Hepatocyte (in vitro differentiated cells): ENCODE measurements at regions not wholly inside any gene's neighbourhood (a gene's known extent, or its start where the extent isn't known, plus 50 kb on each side); places are given as distances from the start of the nearest gene placed in this dataset.

Experiments
- DNase-seq: peaks from one replicate; pipeline ENCODE4 v3.0.0-alpha.2; 2016; ENCODE audit warnings: low spot score
- H2AFZ ChIP-seq: fragments of 200-600 bp; sonication (generic); 2 replicates; pipeline ENCODE4 v1.6.0; 2016; ENCODE audit warnings: antibody characterized with exemption, mild to moderate bottlenecking
- H3K27ac ChIP-seq: fragments of 200-600 bp; sonication (generic); 2 replicates; pipeline ENCODE4 v1.5.1; 2016; ENCODE audit warnings: mild to moderate bottlenecking
- H3K27me3 ChIP-seq: fragments of 200-600 bp; sonication (generic); 2 replicates; pipeline ENCODE4 v1.6.1; 2016
- H3K36me3 ChIP-seq: fragments of 200-600 bp; sonication (generic); replicated peaks from 2 replicates; pipeline ENCODE4 v1.5.1; 2016; ENCODE audit warnings: low read depth; ENCODE audit not compliant: insufficient read depth
- H3K4me1 ChIP-seq: fragments of 200-600 bp; sonication (generic); 2 replicates; pipeline ENCODE4 v1.5.1; 2016; ENCODE audit warnings: mild to moderate bottlenecking, moderate library complexity; ENCODE audit not compliant: insufficient read depth
- H3K4me2 ChIP-seq: fragments of 200-600 bp; sonication (generic); 2 replicates; pipeline ENCODE4 v1.6.0; 2016
- H3K4me3 ChIP-seq: fragments of 200-600 bp; sonication (generic); 2 replicates; pipeline ENCODE4 v1.5.1; 2016; ENCODE audit warnings: mild to moderate bottlenecking
- H3K79me2 ChIP-seq: fragments of 200-600 bp; sonication (generic); 2 replicates; pipeline ENCODE4 v1.6.0; 2017; ENCODE audit warnings: mild to moderate bottlenecking
- H3K9me2 ChIP-seq: fragments of 200-600 bp; sonication (generic); replicated peaks from 2 replicates; pipeline ENCODE4 v1.6.0; 2017; ENCODE audit warnings: mild to moderate bottlenecking; ENCODE audit not compliant: insufficient read depth
- H3K9me3 ChIP-seq: fragments of 200-600 bp; sonication (generic); 2 replicates; pipeline ENCODE4 v1.5.1; 2016; ENCODE audit warnings: low read depth, mild to moderate bottlenecking
- H4K20me1 ChIP-seq: fragments of 200-600 bp; sonication (generic); 2 replicates; pipeline ENCODE4 v1.6.0; 2016; ENCODE audit warnings: mild to moderate bottlenecking; ENCODE audit not compliant: insufficient read depth, poor library complexity, severe bottlenecking
- EZH2 ChIP-seq: fragments of 200-600 bp; sonication (generic); IDR thresholded peaks from 2 replicates; pipeline ENCODE4 v1.6.1; 2016; ENCODE audit warnings: antibody characterized with exemption, mild to moderate bottlenecking, borderline replicate concordance
- EZH2phosphoT487 ChIP-seq: fragments of 200-600 bp; sonication (generic); IDR thresholded peaks from one replicate; pipeline ENCODE4 v1.6.1; 2018; ENCODE audit warnings: antibody characterized with exemption, mild to moderate bottlenecking, low read depth, moderate library complexity; ENCODE audit not compliant: unreplicated experiment, severe bottlenecking
- WGBS: methylation state at CpG from one replicate; pipeline ENCODE4 v1.1.6; 2016; ENCODE audit warnings: low lambda C conversion rate; ENCODE audit errors: missing lambda C conversion rate; 5-methylcytosine and 5-hydroxymethylcytosine counted together
- TF ChIP-seq, protein P1 (sequence below): fragments of 200-600 bp; sonication (generic); IDR thresholded peaks from 2 replicates; pipeline ENCODE4 v1.5.1; 2016; ENCODE audit warnings: antibody characterized with exemption, mild to moderate bottlenecking; ENCODE audit not compliant: poor library complexity

DNA sequence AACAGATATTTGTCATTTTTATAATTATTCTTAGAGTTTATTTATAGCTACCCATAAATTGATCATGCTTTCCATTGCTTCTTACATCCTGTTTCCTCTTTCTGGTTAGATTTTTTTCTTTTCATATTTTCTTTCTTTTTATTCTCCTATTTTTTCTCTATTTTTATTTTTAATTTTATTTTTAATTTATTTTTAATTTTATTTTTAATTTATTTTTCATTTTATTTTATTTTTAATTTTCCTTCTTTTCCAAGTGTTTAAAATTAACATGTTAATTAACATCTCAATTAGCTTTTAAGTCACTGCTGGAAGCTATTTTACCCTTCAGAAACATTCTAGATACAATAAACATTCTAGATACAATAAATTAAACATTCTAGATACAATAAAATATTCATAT is 269.6 kb downstream of the B3GLCT start:
- Histone ChIP-seq H3K4me1 (no peaks in the 10 kb centered on the region), H3K27me3 (no peaks in the 10 kb centered on the region), H2AFZ (no peak overlapping the region), H3K27ac (no peak overlapping the region), H3K9me3 (no peaks in the 10 kb centered on the region), H3K4me3 (no peak overlapping the region), H3K36me3 (no peaks in the 10 kb centered on the region), H3K9me2 (no peaks in the 10 kb centered on the region), H3K79me2 (no peaks in the 10 kb centered on the region), H3K4me2 (no peak overlapping the region), H4K20me1 (no peaks in the 10 kb centered on the region)
- no peak for DNase-seq
- TF ChIP-seq EZH2: no peak

- H3K27me3 ChIP-seq: no peaks in the 10 kb centered on the region
- peak; percentile 20 for DNase-seq
- no peaks in the 10 kb centered on the region for H3K79me2 ChIP-seq
- no peaks in the 10 kb centered on the region for H4K20me1 ChIP-seq
- peak overlapping the region; percentile 16 for H3K4me2 ChIP-seq
- WGBS: 26% methylated on average over 6 of the region's 6 CpGs
- no peak overlapping the region for H3K4me3 ChIP-seq
- H3K9me3 ChIP-seq: no peaks in the 10 kb centered on the region
- no peaks in the 10 kb centered on the region for H3K36me3 ChIP-seq
- H2AFZ ChIP-seq: no peak overlapping the region
- no peak overlapping the region for H3K27ac ChIP-seq
- no peak for TF ChIP-seq EZH2
- TF ChIP-seq, protein P1, sequence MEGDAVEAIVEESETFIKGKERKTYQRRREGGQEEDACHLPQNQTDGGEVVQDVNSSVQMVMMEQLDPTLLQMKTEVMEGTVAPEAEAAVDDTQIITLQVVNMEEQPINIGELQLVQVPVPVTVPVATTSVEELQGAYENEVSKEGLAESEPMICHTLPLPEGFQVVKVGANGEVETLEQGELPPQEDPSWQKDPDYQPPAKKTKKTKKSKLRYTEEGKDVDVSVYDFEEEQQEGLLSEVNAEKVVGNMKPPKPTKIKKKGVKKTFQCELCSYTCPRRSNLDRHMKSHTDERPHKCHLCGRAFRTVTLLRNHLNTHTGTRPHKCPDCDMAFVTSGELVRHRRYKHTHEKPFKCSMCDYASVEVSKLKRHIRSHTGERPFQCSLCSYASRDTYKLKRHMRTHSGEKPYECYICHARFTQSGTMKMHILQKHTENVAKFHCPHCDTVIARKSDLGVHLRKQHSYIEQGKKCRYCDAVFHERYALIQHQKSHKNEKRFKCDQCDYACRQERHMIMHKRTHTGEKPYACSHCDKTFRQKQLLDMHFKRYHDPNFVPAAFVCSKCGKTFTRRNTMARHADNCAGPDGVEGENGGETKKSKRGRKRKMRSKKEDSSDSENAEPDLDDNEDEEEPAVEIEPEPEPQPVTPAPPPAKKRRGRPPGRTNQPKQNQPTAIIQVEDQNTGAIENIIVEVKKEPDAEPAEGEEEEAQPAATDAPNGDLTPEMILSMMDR: no peak
- no peaks in the 10 kb centered on the region for H3K9me2 ChIP-seq
- H3K4me1 ChIP-seq: no peaks in the 10 kb centered on the region
Measured at GRCh38 chr13:31476266-31476665, 263.1 kb upstream of the RXFP2 start.

DNA sequence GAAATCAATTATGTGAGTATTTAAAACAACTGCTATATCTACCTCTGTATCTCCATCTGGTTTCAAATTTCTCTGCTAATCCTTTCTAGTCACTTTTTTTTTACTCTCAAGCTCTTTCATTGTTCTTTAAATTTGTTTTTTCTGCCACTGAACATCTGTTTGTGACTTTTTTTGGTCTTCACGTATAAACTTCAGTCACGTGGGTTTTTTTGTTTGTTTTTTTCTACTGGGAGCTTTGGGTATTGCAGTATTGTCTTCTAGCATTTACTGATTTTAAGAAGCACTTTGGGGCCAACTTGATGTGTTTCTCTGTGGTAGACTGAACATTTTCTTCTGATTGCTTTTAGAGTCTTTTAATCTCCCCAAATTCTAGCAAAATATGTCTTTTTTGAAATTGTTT is 262.6 kb upstream of the RXFP2 start:
- Histone ChIP-seq H3K36me3 (no peaks in the 10 kb centered on the region), H2AFZ (no peak overlapping the region), H3K27me3 (no peaks in the 10 kb centered on the region), H4K20me1 (no peaks in the 10 kb centered on the region), H3K4me2 (peak overlapping the region; percentile 16), H3K79me2 (no peaks in the 10 kb centered on the region), H3K9me3 (no peaks in the 10 kb centered on the region), H3K4me1 (no peaks in the 10 kb centered on the region), H3K4me3 (no peak overlapping the region), H3K27ac (no peak overlapping the region), H3K9me2 (no peaks in the 10 kb centered on the region)
- TF ChIP-seq EZH2phosphoT487 (no peak), EZH2 (no peak)
- TF ChIP-seq, protein P1: no peak
- no peak for DNase-seq
- 9% methylated on average over 2 of the region's 2 CpGs for WGBS

- Histone ChIP-seq H3K4me1 (no peaks in the 10 kb centered on the region), H3K36me3 (no peaks in the 10 kb centered on the region), H3K27ac (no peak overlapping the region), H3K79me2 (no peaks in the 10 kb centered on the region), H3K27me3 (no peaks in the 10 kb centered on the region), H2AFZ (no peak overlapping the region), H3K9me3 (no peaks in the 10 kb centered on the region), H3K4me2 (no peak overlapping the region), H3K9me2 (no peaks in the 10 kb centered on the region), H4K20me1 (no peaks in the 10 kb centered on the region), H3K4me3 (no peak overlapping the region)
- TF ChIP-seq EZH2: no peak
- TF ChIP-seq, protein P1: no peak
- TF ChIP-seq EZH2phosphoT487: no peak
- DNase-seq: no peak
- WGBS: 88% methylated on average over 3 of the region's 3 CpGs
Measured at GRCh38 chr13:31477961-31478360, 261.4 kb upstream of the RXFP2 start.
